Ishikawa (cell line): ENCODE measurements at regions not wholly inside any gene's neighbourhood (a gene's known extent, or its start where the extent isn't known, plus 50 kb on each side); places are given as distances from the start of the nearest gene placed in this dataset.

Experiments used
- CEBPB ChIP-seq: IDR thresholded peaks from 2 replicates; pipeline ENCODE4 v1.6.1; 2012
- CREB1 ChIP-seq: IDR thresholded peaks from 2 replicates; pipeline ENCODE4 v1.6.1; 2012; ENCODE audit warnings: low read depth
- EGR1 ChIP-seq: IDR thresholded peaks from 2 replicates; pipeline ENCODE4 v1.6.1; 2012
- EP300 ChIP-seq: IDR thresholded peaks from 2 replicates; pipeline ENCODE4 v1.6.1; 2012; ENCODE audit warnings: borderline replicate concordance
- FOXM1 ChIP-seq: IDR thresholded peaks from 2 replicates; pipeline ENCODE4 v1.6.1; 2012; ENCODE audit warnings: low read depth, borderline replicate concordance
- MAX ChIP-seq: IDR thresholded peaks from 2 replicates; pipeline ENCODE4 v1.6.1; 2012
- NFIC ChIP-seq: IDR thresholded peaks from 2 replicates; pipeline ENCODE4 v1.6.1; 2012
- RAD21 ChIP-seq: IDR thresholded peaks from 2 replicates; pipeline ENCODE4 v1.6.1; 2012; ENCODE audit warnings: low read depth
- REST ChIP-seq: IDR thresholded peaks from 2 replicates; pipeline ENCODE4 v1.6.1; 2012; ENCODE audit warnings: low read depth, mild to moderate bottlenecking
- TAF1 ChIP-seq: IDR thresholded peaks from 2 replicates; pipeline ENCODE4 v1.6.1; 2012; ENCODE audit warnings: low read depth, mild to moderate bottlenecking
- TCF12 ChIP-seq: IDR thresholded peaks from 2 replicates; pipeline ENCODE4 v1.6.1; 2012; ENCODE audit warnings: low read depth
- TEAD4 ChIP-seq: IDR thresholded peaks from 2 replicates; pipeline ENCODE4 v1.6.1; 2012
- USF1 ChIP-seq: IDR thresholded peaks from 2 replicates; pipeline ENCODE4 v1.6.1; 2012
- YY1 ChIP-seq: IDR thresholded peaks from 2 replicates; pipeline ENCODE4 v1.6.1; 2012; ENCODE audit warnings: low read depth
- ZBTB7A ChIP-seq: IDR thresholded peaks from 2 replicates; pipeline ENCODE4 v1.6.1; 2012; ENCODE audit warnings: low read depth

GRCh38 chr3:111332488-111333080 is 209.4 kb upstream of the CD96 start:
- no peak for TF ChIP-seq TAF1
- no peak for TF ChIP-seq EP300
- no peak for TF ChIP-seq RAD21
- TF ChIP-seq USF1: no peak
- TF ChIP-seq TEAD4: no peak
- no peak for TF ChIP-seq NFIC
- TF ChIP-seq FOXM1: no peak
- no peak for TF ChIP-seq MAX
- TF ChIP-seq ZBTB7A: no peak
- no peak for TF ChIP-seq YY1
- TF ChIP-seq CEBPB: no peak
- TF ChIP-seq CREB1: no peak
- TF ChIP-seq REST: no peak
- TF ChIP-seq TCF12: no peak
- no peak for TF ChIP-seq EGR1

GRCh38 chr3:111333642-111334041 is 208.4 kb upstream of the CD96 start:
- no peak for TF ChIP-seq USF1
- peak; percentile 36; the same call in 1 of the 2 replicates for TF ChIP-seq TEAD4

GRCh38 chr3:111335512-111336303 is 206.3 kb upstream of the CD96 start:
- TF ChIP-seq NFIC: no peak
- TF ChIP-seq EGR1: no peak
- TF ChIP-seq ZBTB7A: no peak
- TF ChIP-seq TEAD4: no peak
- TF ChIP-seq RAD21: no peak
- TF ChIP-seq TAF1: no peak
- TF ChIP-seq EP300: no peak
- TF ChIP-seq REST: no peak
- TF ChIP-seq CEBPB: no peak
- TF ChIP-seq FOXM1: no peak
- no peak for TF ChIP-seq MAX
- no peak for TF ChIP-seq USF1
- no peak for TF ChIP-seq TCF12
- TF ChIP-seq CREB1: no peak
- no peak for TF ChIP-seq YY1

- no peak for TF ChIP-seq TAF1
- TF ChIP-seq TCF12: no peak
- no peak for TF ChIP-seq MAX
- no peak for TF ChIP-seq CREB1
- TF ChIP-seq REST: no peak
- no peak for TF ChIP-seq RAD21
- TF ChIP-seq YY1: no peak
- TF ChIP-seq NFIC: no peak
- no peak for TF ChIP-seq ZBTB7A
- no peak for TF ChIP-seq TEAD4
Measured at GRCh38 chr3:111336511-111336910, 205.5 kb upstream of the CD96 start.
